Fibroblast of skin of right quadriceps (primary cell): ENCODE measurements at regions not wholly inside any gene's neighbourhood (a gene's known extent, or its start where the extent isn't known, plus 50 kb on each side); places are given as distances from the start of the nearest gene placed in this dataset.
"Not testable (repeated sequence)": the region's sequence is repeated elsewhere in the genome, so short reads cannot be mapped to it uniquely, and the experiment has no call there.

Source experiments
- DNase-seq: peaks from one replicate; pipeline ENCODE4 v3.0.0-alpha.2; 2013

DNA sequence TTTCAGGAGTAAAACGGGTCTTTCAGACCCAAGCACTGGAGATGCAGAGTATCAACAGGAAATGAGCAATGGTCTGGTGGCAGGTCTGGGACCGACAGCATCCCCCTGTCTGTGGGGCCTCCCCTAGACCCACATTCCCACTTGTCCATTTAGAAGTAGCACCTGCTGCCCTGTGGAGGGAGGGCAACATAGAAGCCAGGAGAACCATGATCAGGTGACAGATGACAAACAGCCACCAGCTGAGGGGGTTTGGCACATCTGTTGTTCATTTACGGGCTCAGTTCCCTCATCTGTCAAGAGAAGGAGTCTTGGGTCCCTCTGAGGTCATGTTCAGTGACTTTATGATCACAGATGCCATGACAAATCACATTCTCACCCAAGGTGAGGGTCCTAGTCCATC, 77.9 kb upstream of the SLC66A3 start:
- no peak for DNase-seq

GRCh38 chr2:11079136-11079824, 76.0 kb upstream of the SLC66A3 start:
- DNase-seq: no peak

DNA sequence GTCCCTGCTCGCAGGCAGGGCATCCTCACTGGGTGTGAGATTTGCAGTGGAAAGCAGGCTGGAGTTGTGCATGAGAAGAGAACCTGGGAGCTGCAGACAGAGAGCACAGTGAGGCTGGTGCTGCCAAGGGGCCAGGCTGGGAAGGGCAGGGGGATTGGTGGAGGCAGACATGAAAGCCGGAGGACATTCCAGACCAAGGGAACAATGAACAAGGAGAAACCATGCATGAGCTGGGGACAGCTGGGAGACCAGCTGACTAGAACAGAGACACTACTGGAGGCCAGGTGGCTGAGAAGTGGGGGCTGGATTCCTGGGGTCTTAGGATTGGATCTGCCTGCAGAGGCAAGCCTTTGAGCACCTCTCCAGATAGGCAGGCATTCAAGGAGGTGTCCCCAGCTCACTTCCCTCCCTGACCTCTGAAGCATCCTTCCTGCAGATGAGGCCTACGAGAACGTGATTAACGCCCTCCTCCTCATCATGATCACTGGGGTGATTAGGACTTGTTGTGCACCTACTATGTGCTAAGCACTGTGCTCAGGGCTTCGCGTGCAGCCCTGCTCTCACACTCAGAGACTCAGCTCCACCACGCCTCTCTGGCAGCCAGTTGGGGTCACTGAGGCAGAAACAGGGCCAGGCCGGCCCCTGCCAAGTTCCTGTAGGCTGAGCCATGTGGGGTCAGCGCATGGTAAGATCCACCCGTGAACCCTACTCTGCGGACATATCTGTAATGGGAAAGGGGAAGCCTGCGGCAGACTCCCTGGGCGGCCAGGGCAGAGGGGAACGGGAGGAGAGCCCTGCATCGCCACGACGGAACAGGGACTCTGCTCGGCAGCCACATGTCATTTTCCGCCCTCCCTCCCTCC, 74.8 kb upstream of the SLC66A3 start:
- no peak for DNase-seq

DNA sequence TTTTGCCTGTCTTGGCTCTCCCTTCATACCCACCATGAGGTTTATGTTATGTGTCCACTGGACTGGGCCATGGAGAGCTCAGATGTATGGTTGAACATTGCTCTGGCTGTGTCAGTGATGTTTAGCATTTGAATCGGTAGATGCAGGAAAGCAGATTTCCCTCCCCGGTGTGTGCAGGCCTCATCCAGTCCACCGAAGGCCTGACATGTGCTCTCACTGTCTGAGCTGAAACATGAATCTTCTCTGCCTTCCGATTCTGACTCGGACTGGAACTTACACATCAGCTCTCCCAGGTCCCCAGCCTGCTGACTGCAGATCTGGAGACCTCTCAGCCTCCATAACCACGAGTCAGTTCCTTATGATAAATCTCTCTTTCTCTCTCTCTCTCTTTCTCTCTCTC, 72.4 kb upstream of the SLC66A3 start:
- no peak for DNase-seq

DNA sequence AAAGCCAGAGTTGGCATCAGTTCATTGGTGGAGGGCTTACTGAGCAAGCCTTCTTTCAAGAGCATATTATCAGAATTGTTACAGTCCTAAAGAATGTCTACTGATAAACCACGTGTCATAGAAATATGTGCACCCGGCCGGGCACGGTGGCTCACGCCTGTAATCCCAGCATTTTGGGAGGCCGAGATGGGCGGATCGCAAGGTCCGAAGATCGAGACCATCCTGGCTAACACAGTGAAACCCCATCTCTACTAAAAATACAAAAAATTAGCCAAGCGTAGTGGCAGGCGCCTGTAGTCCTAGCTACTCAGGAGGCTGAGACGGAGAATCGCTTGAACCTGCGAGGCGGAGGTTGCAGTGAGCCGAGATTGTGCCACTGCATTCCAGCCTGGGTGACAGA, 66.4 kb upstream of the SLC66A3 start:
- not testable (repeated sequence) for DNase-seq

GRCh38 chr2:11090187-11090586, 65.1 kb upstream of the SLC66A3 start:
- no peak for DNase-seq

DNA sequence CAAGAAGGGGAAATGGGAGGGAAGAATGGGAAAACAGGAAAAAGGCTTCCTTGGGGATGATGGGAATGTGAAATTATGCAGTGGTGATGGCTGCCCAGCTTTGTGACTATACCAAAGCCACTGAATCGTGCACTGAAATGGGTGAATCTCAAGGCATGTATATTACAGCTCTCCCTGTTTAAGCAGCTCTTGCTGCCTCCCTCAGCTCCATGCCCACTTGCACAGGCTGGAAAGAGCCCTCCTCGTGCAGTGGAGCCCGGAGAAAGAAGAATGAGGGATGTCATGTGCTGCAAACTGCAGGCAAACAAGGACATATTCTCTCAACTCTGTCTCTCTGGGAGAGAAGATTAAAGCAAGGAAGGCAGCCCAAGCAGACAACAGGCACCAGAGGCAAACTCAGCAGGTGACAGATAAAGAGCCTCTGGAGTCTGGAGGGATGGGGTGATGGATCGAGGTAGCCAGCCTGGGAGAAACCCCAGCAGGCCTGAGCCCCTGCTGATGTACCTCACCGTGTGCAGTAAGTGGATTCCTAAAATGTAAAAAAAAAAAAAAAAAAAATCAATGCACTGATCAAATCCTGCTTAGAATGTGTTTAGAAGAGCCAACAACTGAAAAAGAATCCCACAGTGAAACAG, 62.4 kb upstream of the SLC66A3 start:
- DNase-seq: no peak

GRCh38 chr2:11093467-11093866, 61.8 kb upstream of the SLC66A3 start:
- DNase-seq: no peak

GRCh38 chr2:11094021-11094810, 61.1 kb upstream of the SLC66A3 start:
- DNase-seq: no peak

DNA sequence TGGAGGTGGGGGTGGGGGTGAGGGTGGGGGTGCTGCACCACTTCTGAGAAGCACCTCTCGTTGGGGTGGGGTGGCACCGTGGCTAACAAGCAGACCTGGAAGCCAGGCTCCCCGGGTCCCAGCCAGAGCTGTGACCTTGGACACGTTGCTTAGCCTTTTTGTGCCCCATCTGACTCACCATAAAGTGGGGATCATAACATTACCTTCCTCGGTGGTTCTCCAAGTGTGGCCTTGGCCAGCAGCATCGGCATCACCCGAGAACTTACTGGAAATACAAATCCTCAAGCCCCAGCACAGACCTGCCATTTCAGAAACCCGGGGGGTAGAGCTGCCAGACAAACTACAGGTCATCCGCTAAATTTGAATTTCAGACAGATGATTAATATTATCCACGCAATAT, 58.7 kb upstream of the SLC66A3 start:
- no peak for DNase-seq

- DNase-seq: peak; percentile 63
Measured at GRCh38 chr2:11097038-11097720, 58.1 kb upstream of the SLC66A3 start.

DNA sequence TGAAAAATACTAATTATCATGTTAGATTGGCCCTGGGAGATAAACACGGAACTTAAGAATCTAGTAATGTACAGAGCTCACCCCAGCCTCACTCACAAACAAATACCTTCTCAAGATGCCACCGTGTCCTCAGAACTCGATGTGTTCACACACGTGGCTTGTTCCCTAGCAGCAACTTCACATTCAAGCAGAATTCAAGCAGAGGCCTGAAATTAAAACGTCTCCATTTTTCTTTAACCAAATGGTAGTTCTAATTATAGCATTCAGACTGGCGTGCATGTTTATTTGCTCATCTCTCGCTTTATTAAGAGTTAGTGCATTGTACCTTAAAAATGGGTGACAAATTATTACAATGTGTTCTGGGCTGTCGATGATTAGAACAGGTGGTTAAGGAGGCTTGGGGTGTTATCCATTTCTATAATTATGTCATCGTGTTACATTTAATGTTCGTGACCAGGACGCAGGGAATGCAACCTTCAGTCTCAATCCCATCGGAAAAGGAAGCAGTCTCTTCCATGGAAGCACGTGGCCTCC, 57.3 kb upstream of the SLC66A3 start:
- DNase-seq: no peak

DNA sequence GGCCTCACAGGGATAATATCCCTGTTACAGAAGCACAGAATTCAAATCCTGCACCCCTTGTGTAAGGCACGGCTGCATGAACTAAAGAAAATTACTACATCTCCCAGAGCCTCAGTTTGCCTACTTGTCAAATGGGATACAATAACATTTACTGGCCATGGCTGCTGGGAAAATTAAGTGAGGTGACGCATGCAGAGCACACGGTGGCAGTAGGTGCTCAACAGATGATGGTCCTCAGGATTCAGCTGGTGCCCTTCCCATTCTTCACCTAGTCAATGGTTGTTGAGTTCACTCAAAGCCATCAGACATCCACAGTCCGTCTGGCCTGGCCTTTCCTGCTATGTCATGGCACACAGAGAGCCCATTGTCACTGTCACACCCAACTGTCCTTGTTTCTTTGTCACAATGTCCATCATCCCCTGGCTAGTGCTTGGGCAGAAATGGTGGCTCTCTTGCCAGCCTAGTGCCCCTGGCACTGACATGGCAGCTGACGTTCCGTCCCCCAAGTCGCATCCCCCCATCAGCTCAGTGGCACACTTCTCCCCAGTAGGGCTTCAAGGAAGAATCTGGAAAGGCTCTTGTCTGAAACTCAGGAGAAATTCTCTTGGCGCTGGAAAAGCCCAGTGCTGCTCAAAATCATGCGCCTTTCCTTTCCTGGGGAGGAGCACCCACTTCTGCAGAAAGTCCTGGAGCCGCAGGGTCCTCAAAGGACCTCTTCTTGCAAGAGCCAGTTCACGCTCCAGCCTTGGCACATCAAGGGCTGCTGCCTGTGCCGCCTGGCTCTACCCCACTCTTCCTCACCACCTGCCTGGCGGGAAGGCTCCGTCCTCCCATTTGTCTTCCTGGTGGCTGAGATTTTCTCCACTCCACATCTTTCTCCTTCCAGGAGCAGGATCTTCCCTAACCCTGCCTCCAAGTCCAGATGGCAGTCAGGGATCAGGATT, 55.9 kb upstream of the SLC66A3 start:
- no peak for DNase-seq

- DNase-seq: no peak
Measured at GRCh38 chr2:11100130-11100529, 55.1 kb upstream of the SLC66A3 start.

GRCh38 chr2:11100976-11101375, 54.3 kb upstream of the SLC66A3 start:
- DNase-seq: no peak

- DNase-seq: no peak
Measured at GRCh38 chr2:11101430-11101829, 53.8 kb upstream of the SLC66A3 start.

DNA sequence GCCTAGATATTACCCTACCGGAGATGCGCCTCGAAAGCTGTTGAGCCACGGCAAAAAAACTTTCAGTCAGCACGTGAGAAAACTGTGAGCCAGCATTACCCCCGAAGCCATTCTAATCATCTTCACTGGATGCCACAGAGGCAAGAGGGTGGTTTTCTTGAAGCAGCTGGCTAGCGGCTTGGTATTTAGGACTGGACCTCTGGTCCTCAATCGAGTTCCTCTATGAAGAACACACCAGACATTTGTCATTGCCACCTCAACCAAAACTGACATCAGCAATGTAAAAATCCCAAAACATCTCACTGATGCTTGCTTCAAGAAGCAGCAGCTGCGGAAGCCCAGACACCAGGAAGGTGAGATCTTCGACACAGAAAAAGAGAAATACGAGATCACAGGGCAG, 52.8 kb upstream of the SLC66A3 start:
- DNase-seq: no peak

- no peak for DNase-seq
Measured at GRCh38 chr2:11102956-11103860, 52.1 kb upstream of the SLC66A3 start.

DNA sequence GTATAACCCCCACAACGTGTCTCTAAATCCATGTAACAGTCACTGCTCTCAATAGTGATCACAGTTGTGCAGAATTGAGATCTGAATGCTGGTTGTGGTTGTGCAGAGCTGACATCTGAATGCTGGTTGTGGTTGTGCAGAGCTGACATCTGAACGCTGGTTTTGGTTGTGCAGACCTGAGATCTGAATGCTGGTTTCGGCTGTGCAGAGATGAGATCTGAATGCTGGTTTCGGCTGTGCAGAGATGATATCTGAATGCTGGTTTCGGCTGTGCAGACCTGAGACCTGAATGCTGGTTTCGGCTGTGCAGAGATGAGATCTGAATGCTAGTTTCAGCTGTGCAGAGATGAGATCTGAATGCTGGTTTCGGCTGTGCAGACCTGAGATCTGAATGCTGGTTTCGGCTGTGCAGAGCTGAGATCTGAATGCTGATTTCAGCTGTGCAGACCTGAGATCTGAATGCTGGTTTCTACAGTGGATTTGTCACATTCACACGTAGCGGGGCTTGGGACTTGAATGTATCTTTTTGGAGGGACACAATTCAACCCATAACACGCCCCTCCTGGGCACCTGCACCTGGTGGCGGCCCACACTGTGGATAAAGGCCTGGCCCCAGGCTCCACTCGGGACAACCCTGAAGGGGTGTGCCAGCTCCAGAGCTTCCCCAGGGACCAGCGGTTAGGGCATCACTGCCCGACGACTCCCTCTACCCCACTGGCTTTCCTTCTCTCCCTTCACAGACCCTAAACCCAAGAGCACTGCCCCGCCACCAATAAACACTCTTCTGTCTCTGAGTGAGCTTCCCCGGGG, 51.1 kb upstream of the SLC66A3 start:
- DNase-seq: no peak
